HL-60 (cell line): ENCODE measurements at regions not wholly inside any gene's neighbourhood (a gene's known extent, or its start where the extent isn't known, plus 50 kb on each side); places are given as distances from the start of the nearest gene placed in this dataset.
A peak's percentile ranks its signal among the peaks of the same experiment; 100 is the strongest.

ENCODE experiments used
- DNase-seq, 2 experiments: peaks; one replicate each; pipeline ENCODE4 v3.0.0-alpha.2; 2010 to 2020; ENCODE audit warnings: low read depth in 1 of 2, low spot score in 1 of 2
- H3K27ac ChIP-seq: fragments of 250-450 bp; sonication (Bioruptor Pico); replicated peaks from 2 replicates; pipeline ENCODE4 v1.5.1; 2020; ENCODE audit warnings: mild to moderate bottlenecking, moderate library complexity
- H3K27me3 ChIP-seq: fragments of 250-450 bp; sonication (Bioruptor Pico); 2 replicates; pipeline ENCODE4 v1.5.1; 2021; ENCODE audit warnings: mild to moderate bottlenecking, moderate library complexity; ENCODE audit not compliant: insufficient read depth, poor library complexity, severe bottlenecking
- H3K4me3 ChIP-seq: replicated peaks from 2 replicates; pipeline ENCODE4 v1.5.1; 2011; ENCODE audit warnings: mild to moderate bottlenecking, control low read depth, low read length; ENCODE audit not compliant: insufficient read depth
- GABPA ChIP-seq: IDR thresholded peaks from 2 replicates; pipeline ENCODE4 v1.6.1; 2012; ENCODE audit warnings: low read depth
- POLR2AphosphoS5 ChIP-seq: IDR thresholded peaks from 2 replicates; pipeline ENCODE4 v1.6.1; 2012; ENCODE audit warnings: low read depth
- SPI1 ChIP-seq: IDR thresholded peaks from 2 replicates; pipeline ENCODE4 v1.6.1; 2012; ENCODE audit warnings: low read depth, mild to moderate bottlenecking, borderline replicate concordance
- TF ChIP-seq, protein P1 (sequence below): IDR thresholded peaks from one replicate; pipeline ENCODE4 v1.5.1; 2011; ENCODE audit warnings: low read length, control low read depth, inconsistent platforms; ENCODE audit not compliant: insufficient read depth
- TF ChIP-seq, protein P2 (sequence below): IDR thresholded peaks from 2 replicates; pipeline ENCODE4 v1.6.1; 2012; ENCODE audit warnings: low read depth; ENCODE audit not compliant: insufficient replicate concordance

GRCh38 chr13:78806457-78806856, 147.5 kb upstream of the OBI1 start:
- Histone ChIP-seq H3K4me3 (no peak overlapping the region), H3K27me3 (no peaks in the 10 kb centered on the region), H3K27ac (no peak overlapping the region)
- TF ChIP-seq, protein P1, sequence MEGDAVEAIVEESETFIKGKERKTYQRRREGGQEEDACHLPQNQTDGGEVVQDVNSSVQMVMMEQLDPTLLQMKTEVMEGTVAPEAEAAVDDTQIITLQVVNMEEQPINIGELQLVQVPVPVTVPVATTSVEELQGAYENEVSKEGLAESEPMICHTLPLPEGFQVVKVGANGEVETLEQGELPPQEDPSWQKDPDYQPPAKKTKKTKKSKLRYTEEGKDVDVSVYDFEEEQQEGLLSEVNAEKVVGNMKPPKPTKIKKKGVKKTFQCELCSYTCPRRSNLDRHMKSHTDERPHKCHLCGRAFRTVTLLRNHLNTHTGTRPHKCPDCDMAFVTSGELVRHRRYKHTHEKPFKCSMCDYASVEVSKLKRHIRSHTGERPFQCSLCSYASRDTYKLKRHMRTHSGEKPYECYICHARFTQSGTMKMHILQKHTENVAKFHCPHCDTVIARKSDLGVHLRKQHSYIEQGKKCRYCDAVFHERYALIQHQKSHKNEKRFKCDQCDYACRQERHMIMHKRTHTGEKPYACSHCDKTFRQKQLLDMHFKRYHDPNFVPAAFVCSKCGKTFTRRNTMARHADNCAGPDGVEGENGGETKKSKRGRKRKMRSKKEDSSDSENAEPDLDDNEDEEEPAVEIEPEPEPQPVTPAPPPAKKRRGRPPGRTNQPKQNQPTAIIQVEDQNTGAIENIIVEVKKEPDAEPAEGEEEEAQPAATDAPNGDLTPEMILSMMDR, result no peak
- TF ChIP-seq SPI1 (no peak), POLR2AphosphoS5 (no peak), GABPA (no peak)
- TF ChIP-seq, protein P2, sequence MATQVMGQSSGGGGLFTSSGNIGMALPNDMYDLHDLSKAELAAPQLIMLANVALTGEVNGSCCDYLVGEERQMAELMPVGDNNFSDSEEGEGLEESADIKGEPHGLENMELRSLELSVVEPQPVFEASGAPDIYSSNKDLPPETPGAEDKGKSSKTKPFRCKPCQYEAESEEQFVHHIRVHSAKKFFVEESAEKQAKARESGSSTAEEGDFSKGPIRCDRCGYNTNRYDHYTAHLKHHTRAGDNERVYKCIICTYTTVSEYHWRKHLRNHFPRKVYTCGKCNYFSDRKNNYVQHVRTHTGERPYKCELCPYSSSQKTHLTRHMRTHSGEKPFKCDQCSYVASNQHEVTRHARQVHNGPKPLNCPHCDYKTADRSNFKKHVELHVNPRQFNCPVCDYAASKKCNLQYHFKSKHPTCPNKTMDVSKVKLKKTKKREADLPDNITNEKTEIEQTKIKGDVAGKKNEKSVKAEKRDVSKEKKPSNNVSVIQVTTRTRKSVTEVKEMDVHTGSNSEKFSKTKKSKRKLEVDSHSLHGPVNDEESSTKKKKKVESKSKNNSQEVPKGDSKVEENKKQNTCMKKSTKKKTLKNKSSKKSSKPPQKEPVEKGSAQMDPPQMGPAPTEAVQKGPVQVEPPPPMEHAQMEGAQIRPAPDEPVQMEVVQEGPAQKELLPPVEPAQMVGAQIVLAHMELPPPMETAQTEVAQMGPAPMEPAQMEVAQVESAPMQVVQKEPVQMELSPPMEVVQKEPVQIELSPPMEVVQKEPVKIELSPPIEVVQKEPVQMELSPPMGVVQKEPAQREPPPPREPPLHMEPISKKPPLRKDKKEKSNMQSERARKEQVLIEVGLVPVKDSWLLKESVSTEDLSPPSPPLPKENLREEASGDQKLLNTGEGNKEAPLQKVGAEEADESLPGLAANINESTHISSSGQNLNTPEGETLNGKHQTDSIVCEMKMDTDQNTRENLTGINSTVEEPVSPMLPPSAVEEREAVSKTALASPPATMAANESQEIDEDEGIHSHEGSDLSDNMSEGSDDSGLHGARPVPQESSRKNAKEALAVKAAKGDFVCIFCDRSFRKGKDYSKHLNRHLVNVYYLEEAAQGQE, result no peak
- DNase-seq, result no peak

GRCh38 chr13:78802912-78803311, 144.0 kb upstream of the OBI1 start:
- H3K27me3 ChIP-seq, result no peaks in the 10 kb centered on the region
- TF ChIP-seq, protein P1, result no peak
- TF ChIP-seq SPI1 (no peak), POLR2AphosphoS5 (no peak), GABPA (no peak)
- TF ChIP-seq, protein P2, result no peak
- no peak overlapping the region for H3K27ac ChIP-seq
- DNase-seq, result no peak
- H3K4me3 ChIP-seq, result no peak overlapping the region

GRCh38 chr13:78787190-78787589, 128.2 kb upstream of the OBI1 start:
- H3K27ac ChIP-seq, result no peak overlapping the region
- peak in 1 of 2 experiments; percentile 22 for DNase-seq
- peak; percentile 81 for TF ChIP-seq SPI1
- TF ChIP-seq GABPA, result no peak
- no peak for TF ChIP-seq POLR2AphosphoS5
- TF ChIP-seq, protein P1, result no peak

GRCh38 chr13:78786459-78786858, 127.5 kb upstream of the OBI1 start:
- Histone ChIP-seq H3K27ac (no peak overlapping the region), H3K27me3 (peaks cover 9% of the 10 kb centered on the region), H3K4me3 (no peak overlapping the region)
- TF ChIP-seq, protein P1, result no peak
- TF ChIP-seq GABPA (no peak), POLR2AphosphoS5 (no peak), SPI1 (no peak)
- TF ChIP-seq, protein P2, result no peak
- no peak for DNase-seq

More at GRCh38 chr13:78787190-78787589, 128.2 kb upstream of the OBI1 start:
- no peak overlapping the region for H3K4me3 ChIP-seq
- H3K27me3 ChIP-seq, result peaks cover 9% of the 10 kb centered on the region
